T-cell (primary cell): ENCODE measurements at regions not wholly inside any gene's neighbourhood (a gene's known extent, or its start where the extent isn't known, plus 50 kb on each side); places are given as distances from the start of the nearest gene placed in this dataset.

Experiments used
- ATAC-seq, 4 experiments: fragments of 200-7000 bp in 3 of 4; fragments of 150-1000 bp in 1 of 4; cut with Tn5 transposase; replicated peaks in 1 of 4; 1 replicate in 3 of 4; 2 replicates in 1 of 4; pipeline ENCODE4 v1.10.0; 2021; ENCODE audit warnings: moderate library complexity in 3 of 4, mild to moderate bottlenecking in 2 of 4, moderate number of reproducible peaks in 1 of 4
- CTCF ChIA-PET, 2 donors: fragments of 300-600 bp; sonication (Branson Sonifier 250); formaldehyde crosslinking; loops; one replicate each; lab custom pipeline; 2022; ENCODE audit warnings: antibody characterized with exemption in 2 of 2; lab: Charles Lee
- POLR2A ChIA-PET, 2 donors: fragments of 300-600 bp; sonication (Branson Sonifier 250); formaldehyde crosslinking; loops; one replicate each; lab custom pipeline; 2022; ENCODE audit warnings: antibody characterized with exemption in 2 of 2; lab: Charles Lee
- DNase-seq, 35 experiments: peaks; one replicate each; pipeline versions ENCODE4 v3.0.0 to v3.0.0-alpha.2; 2013 to 2023
- H3K27ac ChIP-seq: one replicate; pipeline ENCODE4 v1.5.1; 2013; ENCODE audit warnings: low read length
- H3K27me3 ChIP-seq, 2 experiments: replicated peaks in 1 of 2; 1 replicate in 1 of 2; 2 replicates in 1 of 2; pipeline versions ENCODE4 v1.6.1 to v1.7.0; 2013; ENCODE audit warnings: low read length in 1 of 2, mixed read lengths in 1 of 2; ENCODE audit not compliant: control insufficient read depth in 2 of 2, insufficient read depth in 2 of 2; ENCODE audit errors: extremely low read depth in 1 of 2
- H3K36me3 ChIP-seq, 2 donors: 1 replicate in 1 of 2; 2 replicates in 1 of 2; pipeline versions ENCODE4 v1.6.1 to v1.7.0; 2013; ENCODE audit warnings: low read length in 1 of 2; ENCODE audit not compliant: control insufficient read depth in 2 of 2, insufficient read depth in 1 of 2; ENCODE audit errors: extremely low read depth in 1 of 2
- H3K4me1 ChIP-seq, 2 experiments: 1 replicate in 1 of 2; 2 replicates in 1 of 2; pipeline versions ENCODE4 v1.6.1 to v1.7.0; 2013; ENCODE audit warnings: low read length in 2 of 2, mixed read lengths in 1 of 2; ENCODE audit not compliant: insufficient read depth in 2 of 2, control insufficient read depth in 1 of 2; ENCODE audit errors: extremely low read depth in 1 of 2
- H3K4me3 ChIP-seq, 2 donors: 1 replicate in 1 of 2; 2 replicates in 1 of 2; pipeline versions ENCODE4 v1.5.1 to v1.7.0; 2013; ENCODE audit warnings: mild to moderate bottlenecking in 2 of 2, low read length in 1 of 2, moderate library complexity in 1 of 2; ENCODE audit not compliant: control insufficient read depth in 1 of 2; ENCODE audit errors: extremely low read depth in 1 of 2
- H3K9me3 ChIP-seq: 2 replicates; pipeline ENCODE4 v1.7.0; 2013
- H3K27ac Mint-ChIP-seq, 2 donors: one replicate each; pipeline ENCODE4 v1.8.0; 2020 to 2021; ENCODE audit warnings: mild to moderate bottlenecking in 2 of 2, mixed read lengths in 2 of 2
- H3K27me3 Mint-ChIP-seq, 2 donors: one replicate each; pipeline ENCODE4 v1.8.0; 2021 to 2022; ENCODE audit warnings: mixed read lengths in 2 of 2
- H3K36me3 Mint-ChIP-seq: one replicate; pipeline ENCODE4 v1.8.0; 2021; ENCODE audit warnings: mixed read lengths
- H3K4me1 Mint-ChIP-seq, 3 donors: one replicate each; pipeline ENCODE4 v1.8.0; 2020 to 2022; ENCODE audit warnings: mixed read lengths in 3 of 3, mild to moderate bottlenecking in 1 of 3
- H3K4me3 Mint-ChIP-seq, 3 donors: one replicate each; pipeline ENCODE4 v1.8.0; 2020 to 2022; ENCODE audit warnings: mild to moderate bottlenecking in 3 of 3, mixed read lengths in 3 of 3, moderate library complexity in 3 of 3
- H3K9me3 Mint-ChIP-seq, 3 donors: one replicate each; pipeline ENCODE4 v1.8.0; 2020 to 2022; ENCODE audit warnings: mixed read lengths in 3 of 3
- WGBS: methylation state at CpG from one replicate; pipeline ENCODE4 v1.1.5; 2013; ENCODE audit warnings: missing lambda C conversion rate; ENCODE audit not compliant: insufficient coverage; 5-methylcytosine and 5-hydroxymethylcytosine counted together

GRCh38 chr4:127214931-127215330, 417.8 kb upstream of the INTU start:
- Histone ChIP-seq H3K9me3 (no peaks in the 10 kb centered on the region), H3K4me1 (no peaks in the 10 kb centered on the region), H3K27ac (no peak overlapping the region), H3K27me3 (no peaks in the 10 kb centered on the region), H3K36me3 (no peaks in the 10 kb centered on the region), H3K4me3 (no peak overlapping the region)
- Mint-ChIP-seq H3K36me3 (no peaks in the 10 kb centered on the region), H3K4me3 (no peak overlapping the region), H3K27me3 (no peaks in the 10 kb centered on the region), H3K9me3 (peaks cover 19 to 25% (median 24%) of the 10 kb centered on the region in 3 donors), H3K27ac (no peak overlapping the region), H3K4me1 (no peaks in the 10 kb centered on the region)
- POLR2A ChIA-PET = no interaction called here
- CTCF ChIA-PET = no interaction called here
- ATAC-seq (no peak), DNase-seq (no peak)
- no CpG with 5 or more reads among the region's 4 CpGs for WGBS

- Mint-ChIP-seq H3K4me3 (no peak overlapping the region), H3K9me3 (peaks cover 18 to 22% (median 18%) of the 10 kb centered on the region in 3 donors), H3K27ac (no peak overlapping the region), H3K36me3 (no peaks in the 10 kb centered on the region), H3K27me3 (no peaks in the 10 kb centered on the region), H3K4me1 (no peaks in the 10 kb centered on the region)
- H3K27ac ChIP-seq = no peak overlapping the region
- DNase-seq (no peak), ATAC-seq (no peak)
- H3K36me3 ChIP-seq = no peaks in the 10 kb centered on the region
- H3K9me3 ChIP-seq = no peaks in the 10 kb centered on the region
- 100% methylated on average over 1 of the region's 2 CpGs for WGBS
- no peaks in the 10 kb centered on the region for H3K4me1 ChIP-seq
- no peaks in the 10 kb centered on the region for H3K27me3 ChIP-seq
- POLR2A ChIA-PET = no interaction called here
- H3K4me3 ChIP-seq = no peak overlapping the region
- CTCF ChIA-PET = no interaction called here
Measured at GRCh38 chr4:127217586-127218229, 415.0 kb upstream of the INTU start.

- H3K27me3 ChIP-seq = no peaks in the 10 kb centered on the region
- H3K9me3 ChIP-seq = no peaks in the 10 kb centered on the region
- no peaks in the 10 kb centered on the region for H3K36me3 Mint-ChIP-seq
- DNase-seq (no peak), ATAC-seq (no peak)
- no peak overlapping the region for H3K27ac ChIP-seq
- H3K4me1 Mint-ChIP-seq = no peaks in the 10 kb centered on the region
- POLR2A ChIA-PET = no interaction called here
- no peaks in the 10 kb centered on the region for H3K36me3 ChIP-seq
- peaks cover 26 to 31% (median 27%) of the 10 kb centered on the region in 3 donors for H3K9me3 Mint-ChIP-seq
- no peak overlapping the region for H3K4me3 ChIP-seq
- CTCF ChIA-PET = no interaction called here
- H3K27me3 Mint-ChIP-seq = no peaks in the 10 kb centered on the region
- no peak overlapping the region for H3K4me3 Mint-ChIP-seq
- no peak overlapping the region for H3K27ac Mint-ChIP-seq
- H3K4me1 ChIP-seq = no peaks in the 10 kb centered on the region
Measured at GRCh38 chr4:127219232-127219631, 413.5 kb upstream of the INTU start.

- Histone ChIP-seq H3K4me3 (no peak overlapping the region), H3K9me3 (no peaks in the 10 kb centered on the region), H3K27me3 (no peaks in the 10 kb centered on the region), H3K4me1 (no peaks in the 10 kb centered on the region), H3K27ac (no peak overlapping the region), H3K36me3 (no peaks in the 10 kb centered on the region)
- H3K27ac Mint-ChIP-seq = no peak overlapping the region
- CTCF ChIA-PET = interaction anchor here in 1 of 2 donors (0.5 kb wide), 1 partner anchor 77 kb away, joined by 5 read pairs; no protein-coding TSS in a partner anchor
- 83% methylated on average over 3 of the region's 5 CpGs for WGBS
- ATAC-seq = no peak
- peaks cover 7 to 21% (median 20%) of the 10 kb centered on the region in 3 donors for H3K9me3 Mint-ChIP-seq
- no peaks in the 10 kb centered on the region for H3K36me3 Mint-ChIP-seq
- no peaks in the 10 kb centered on the region for H3K4me1 Mint-ChIP-seq
- no peak for DNase-seq
- POLR2A ChIA-PET = no interaction called here
- H3K4me3 Mint-ChIP-seq = no peak overlapping the region
- no peaks in the 10 kb centered on the region for H3K27me3 Mint-ChIP-seq
Measured at GRCh38 chr4:127224556-127224955, 408.2 kb upstream of the INTU start.

- POLR2A ChIA-PET = interaction anchor here in 1 of 2 donors (0.6 kb wide), 1 partner anchor 533 kb away, joined by 4 read pairs; no protein-coding TSS in a partner anchor
Measured at GRCh38 chr4:127229855-127230608, 402.7 kb upstream of the INTU start.

GRCh38 chr4:127236889-127237288, 395.9 kb upstream of the INTU start:
- ATAC-seq (no peak), DNase-seq (no peak)
- Mint-ChIP-seq H3K27ac (no peak overlapping the region), H3K36me3 (no peaks in the 10 kb centered on the region), H3K4me1 (no peaks in the 10 kb centered on the region), H3K9me3 (peaks cover 0 to 3% (median 0%) of the 10 kb centered on the region in 3 donors), H3K27me3 (no peaks in the 10 kb centered on the region), H3K4me3 (no peak overlapping the region)
- Histone ChIP-seq H3K36me3 (no peaks in the 10 kb centered on the region), H3K4me1 (no peaks in the 10 kb centered on the region), H3K27me3 (no peaks in the 10 kb centered on the region), H3K4me3 (no peak overlapping the region), H3K9me3 (no peaks in the 10 kb centered on the region), H3K27ac (no peak overlapping the region)
- 29% methylated on average over 1 of the region's 2 CpGs for WGBS
- ChIA-PET POLR2A (no interaction called here), CTCF (no interaction called here)

More at GRCh38 chr4:127229855-127230608, 402.7 kb upstream of the INTU start:
- Histone ChIP-seq H3K27me3 (no peaks in the 10 kb centered on the region), H3K36me3 (no peaks in the 10 kb centered on the region), H3K4me1 (no peaks in the 10 kb centered on the region), H3K27ac (no peak overlapping the region), H3K9me3 (no peaks in the 10 kb centered on the region), H3K4me3 (no peak overlapping the region)
- Mint-ChIP-seq H3K27ac (no peak overlapping the region), H3K9me3 (peaks cover 4 to 14% (median 5%) of the 10 kb centered on the region in 3 donors), H3K4me1 (no peaks in the 10 kb centered on the region), H3K36me3 (no peaks in the 10 kb centered on the region), H3K4me3 (no peak overlapping the region), H3K27me3 (no peaks in the 10 kb centered on the region)
- WGBS = no CpG with 5 or more reads among the region's 3 CpGs
- no peak for DNase-seq
- CTCF ChIA-PET = no interaction called here
- no peak for ATAC-seq
